Hepatocyte (in vitro differentiated cells): ENCODE measurements at regions not wholly inside any gene's neighbourhood (a gene's known extent, or its start where the extent isn't known, plus 50 kb on each side); places are given as distances from the start of the nearest gene placed in this dataset.

Experiments
- EZH2 ChIP-seq: fragments of 200-600 bp; sonication (generic); IDR thresholded peaks from 2 replicates; pipeline ENCODE4 v1.6.1; 2016; ENCODE audit warnings: antibody characterized with exemption, mild to moderate bottlenecking, borderline replicate concordance
- TF ChIP-seq, protein P1 (sequence below): fragments of 200-600 bp; sonication (generic); IDR thresholded peaks from 2 replicates; pipeline ENCODE4 v1.5.1; 2016; ENCODE audit warnings: antibody characterized with exemption, mild to moderate bottlenecking; ENCODE audit not compliant: poor library complexity

DNA sequence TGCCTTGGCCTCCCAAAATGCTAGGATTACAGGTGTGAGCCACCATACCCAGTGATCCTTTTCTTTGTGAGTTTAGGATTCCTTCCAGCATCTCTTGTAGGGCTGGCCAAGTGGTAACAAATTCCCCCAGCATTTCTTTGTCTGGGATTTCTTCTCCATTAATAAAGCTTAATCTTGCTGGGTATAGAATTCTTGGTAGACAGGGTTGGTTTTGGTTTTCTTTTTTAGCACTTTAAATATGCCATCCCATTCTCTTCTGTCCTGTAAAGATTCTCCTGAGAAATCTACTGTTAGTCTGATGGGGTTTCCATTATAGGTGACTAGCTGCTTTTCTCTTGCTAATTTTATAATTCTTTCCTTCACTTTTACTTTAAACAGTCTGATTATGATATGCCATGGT is 173.0 kb upstream of the TOM1L1 start:
- TF ChIP-seq, protein P1, sequence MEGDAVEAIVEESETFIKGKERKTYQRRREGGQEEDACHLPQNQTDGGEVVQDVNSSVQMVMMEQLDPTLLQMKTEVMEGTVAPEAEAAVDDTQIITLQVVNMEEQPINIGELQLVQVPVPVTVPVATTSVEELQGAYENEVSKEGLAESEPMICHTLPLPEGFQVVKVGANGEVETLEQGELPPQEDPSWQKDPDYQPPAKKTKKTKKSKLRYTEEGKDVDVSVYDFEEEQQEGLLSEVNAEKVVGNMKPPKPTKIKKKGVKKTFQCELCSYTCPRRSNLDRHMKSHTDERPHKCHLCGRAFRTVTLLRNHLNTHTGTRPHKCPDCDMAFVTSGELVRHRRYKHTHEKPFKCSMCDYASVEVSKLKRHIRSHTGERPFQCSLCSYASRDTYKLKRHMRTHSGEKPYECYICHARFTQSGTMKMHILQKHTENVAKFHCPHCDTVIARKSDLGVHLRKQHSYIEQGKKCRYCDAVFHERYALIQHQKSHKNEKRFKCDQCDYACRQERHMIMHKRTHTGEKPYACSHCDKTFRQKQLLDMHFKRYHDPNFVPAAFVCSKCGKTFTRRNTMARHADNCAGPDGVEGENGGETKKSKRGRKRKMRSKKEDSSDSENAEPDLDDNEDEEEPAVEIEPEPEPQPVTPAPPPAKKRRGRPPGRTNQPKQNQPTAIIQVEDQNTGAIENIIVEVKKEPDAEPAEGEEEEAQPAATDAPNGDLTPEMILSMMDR = no peak
- no peak for TF ChIP-seq EZH2
